Uterus (tissue), 3 donors: ENCODE measurements at regions not wholly inside any gene's neighbourhood (a gene's known extent, or its start where the extent isn't known, plus 50 kb on each side); places are given as distances from the start of the nearest gene placed in this dataset.
A peak's percentile ranks its signal among the peaks of the same experiment; 100 is the strongest.

ENCODE experiments used
- DNase-seq, 2 donors: peaks; one replicate each; pipeline ENCODE4 v3.0.0-alpha.2; 2019 to 2020
- H3K27ac ChIP-seq, 2 donors: fragments of 200-600 bp; sonication (generic); 1 replicate in 1 of 2; 2 replicates in 1 of 2; pipeline ENCODE4 v1.5.1; 2016 to 2018
- H3K27me3 ChIP-seq, 2 donors: fragments of 200-600 bp; sonication (generic); one replicate each; pipeline ENCODE4 v1.5.1; 2018 to 2019; ENCODE audit warnings: control low read depth in 1 of 2
- H3K36me3 ChIP-seq, 2 donors: fragments of 200-600 bp; sonication (generic); one replicate each; pipeline ENCODE4 v1.5.1; 2019; ENCODE audit warnings: control low read depth in 1 of 2
- H3K4me1 ChIP-seq, 2 donors: fragments of 200-600 bp; sonication (generic); one replicate each; pipeline ENCODE4 v1.5.1; 2018 to 2019; ENCODE audit warnings: control low read depth in 1 of 2
- H3K4me3 ChIP-seq, 2 donors: fragments of 200-600 bp; sonication (generic); 1 replicate in 1 of 2; 2 replicates in 1 of 2; pipeline ENCODE4 v1.5.1; 2018 to 2019; ENCODE audit warnings: mild to moderate bottlenecking in 1 of 2
- H3K9me3 ChIP-seq, 2 donors: fragments of 200-600 bp; sonication (generic); one replicate each; pipeline ENCODE4 v1.5.1; 2019; ENCODE audit warnings: control low read depth in 1 of 2
- POLR2A ChIP-seq, 2 donors: fragments of 450-650 bp; IDR thresholded peaks; one replicate each; pipeline ENCODE4 v1.6.1; 2016; ENCODE audit warnings: antibody characterized with exemption in 2 of 2, mild to moderate bottlenecking in 1 of 2, moderate library complexity in 1 of 2
- intact Hi-C: fragments of 100-400 bp; cut with DNase I; formaldehyde crosslinking; loops from one replicate; pipeline ENCODE4 v1.15.1; 2023; ENCODE audit warnings: low total_unique reads
- TF ChIP-seq, protein P1 (sequence below), 4 experiments: fragments of 200-600 bp in 2 of 4; fragments of 450-650 bp in 2 of 4; sonication (generic) in 2 of 4; IDR thresholded peaks; one replicate each; pipeline ENCODE4 v1.5.1; 2016 to 2019; ENCODE audit warnings: antibody characterized with exemption in 4 of 4, mild to moderate bottlenecking in 2 of 4, moderate library complexity in 1 of 4
- donor health status: DM: yes; HTN: yes; CAD: no.

DNA sequence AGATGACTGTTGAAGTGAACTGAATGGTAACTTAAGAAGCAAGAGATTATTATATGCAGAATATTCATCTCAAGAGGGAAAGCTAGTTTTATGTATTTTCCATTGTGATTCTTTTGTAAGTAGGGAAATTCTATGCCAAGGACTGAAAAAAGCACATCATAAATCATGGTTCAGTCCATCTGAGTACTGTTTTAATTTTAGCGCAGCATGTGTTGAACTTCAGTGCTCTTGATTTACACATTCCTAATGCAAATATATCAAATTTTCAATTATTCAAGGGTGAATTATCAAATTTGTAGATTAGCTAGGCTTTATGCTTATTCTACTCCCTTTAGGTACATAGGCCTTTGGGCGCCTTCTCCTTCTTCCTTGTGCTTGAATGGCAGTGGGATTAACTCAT lies 50.3 kb upstream of the TCF12 start:
- no peak overlapping the region for H3K4me3 ChIP-seq
- TF ChIP-seq, protein P1, sequence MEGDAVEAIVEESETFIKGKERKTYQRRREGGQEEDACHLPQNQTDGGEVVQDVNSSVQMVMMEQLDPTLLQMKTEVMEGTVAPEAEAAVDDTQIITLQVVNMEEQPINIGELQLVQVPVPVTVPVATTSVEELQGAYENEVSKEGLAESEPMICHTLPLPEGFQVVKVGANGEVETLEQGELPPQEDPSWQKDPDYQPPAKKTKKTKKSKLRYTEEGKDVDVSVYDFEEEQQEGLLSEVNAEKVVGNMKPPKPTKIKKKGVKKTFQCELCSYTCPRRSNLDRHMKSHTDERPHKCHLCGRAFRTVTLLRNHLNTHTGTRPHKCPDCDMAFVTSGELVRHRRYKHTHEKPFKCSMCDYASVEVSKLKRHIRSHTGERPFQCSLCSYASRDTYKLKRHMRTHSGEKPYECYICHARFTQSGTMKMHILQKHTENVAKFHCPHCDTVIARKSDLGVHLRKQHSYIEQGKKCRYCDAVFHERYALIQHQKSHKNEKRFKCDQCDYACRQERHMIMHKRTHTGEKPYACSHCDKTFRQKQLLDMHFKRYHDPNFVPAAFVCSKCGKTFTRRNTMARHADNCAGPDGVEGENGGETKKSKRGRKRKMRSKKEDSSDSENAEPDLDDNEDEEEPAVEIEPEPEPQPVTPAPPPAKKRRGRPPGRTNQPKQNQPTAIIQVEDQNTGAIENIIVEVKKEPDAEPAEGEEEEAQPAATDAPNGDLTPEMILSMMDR (IDR thresholded peaks at IDR 0.05): no peak
- no peak for TF ChIP-seq POLR2A (IDR thresholded peaks at IDR 0.05)
- no peaks in the 10 kb centered on the region for H3K4me1 ChIP-seq
- DNase-seq: no peak
- intact Hi-C loops: no loop called here
- no peaks in the 10 kb centered on the region for H3K9me3 ChIP-seq
- no peaks in the 10 kb centered on the region for H3K36me3 ChIP-seq
- H3K27me3 ChIP-seq: no peaks in the 10 kb centered on the region
- H3K27ac ChIP-seq: peak overlapping the region; percentile 11 to 13

DNA sequence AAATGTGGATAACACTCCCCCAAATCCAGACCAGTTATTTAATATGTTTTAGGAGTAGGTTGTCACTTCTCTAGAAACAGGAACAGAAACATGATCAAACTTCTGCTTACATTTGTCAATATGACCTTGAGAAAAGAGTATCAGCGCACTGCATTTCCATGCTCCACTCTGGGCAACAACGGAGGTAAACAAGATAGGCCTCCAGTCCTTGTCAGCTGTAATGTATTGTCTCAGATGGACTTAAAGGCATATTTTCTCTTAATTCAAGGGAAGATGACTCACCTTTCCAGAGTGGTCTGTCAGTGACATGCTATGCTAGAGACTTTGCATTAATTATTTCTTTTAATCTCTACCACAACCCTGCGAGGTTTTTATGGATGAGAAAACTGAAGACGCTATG lies 51.6 kb upstream of the TCF12 start:
- H3K36me3 ChIP-seq: no peaks in the 10 kb centered on the region
- no peak overlapping the region for H3K4me3 ChIP-seq
- H3K9me3 ChIP-seq: no peaks in the 10 kb centered on the region
- no peak for DNase-seq
- no peaks in the 10 kb centered on the region for H3K4me1 ChIP-seq
- TF ChIP-seq, protein P1 (IDR thresholded peaks at IDR 0.05): no peak
- TF ChIP-seq POLR2A (IDR thresholded peaks at IDR 0.05): no peak
- no peaks in the 10 kb centered on the region for H3K27me3 ChIP-seq
- intact Hi-C loops: no loop called here
- H3K27ac ChIP-seq: no peak overlapping the region

DNA sequence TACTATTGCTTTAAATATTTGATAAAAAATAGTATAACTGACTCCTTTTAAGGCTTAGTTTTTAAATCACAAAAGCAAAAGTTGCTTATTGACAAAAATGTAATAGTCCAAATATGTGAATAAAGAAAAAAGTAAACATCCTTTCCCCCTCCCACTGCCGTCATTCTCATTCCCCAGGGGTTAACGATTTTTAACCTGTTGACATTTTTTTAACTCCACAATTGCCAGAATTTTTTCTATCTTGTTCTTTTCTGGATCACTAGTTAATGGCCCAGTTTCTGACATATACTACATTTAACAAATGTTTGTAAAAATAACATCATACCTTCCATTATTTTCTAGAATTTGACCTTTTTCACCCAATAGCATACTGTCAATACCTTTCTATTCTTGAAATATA lies 60.6 kb upstream of the TCF12 start:
- Histone ChIP-seq H3K27me3 (no peaks in the 10 kb centered on the region), H3K36me3 (no peaks in the 10 kb centered on the region), H3K4me1 (no peaks in the 10 kb centered on the region), H3K4me3 (no peak overlapping the region), H3K27ac (no peak overlapping the region), H3K9me3 (no peaks in the 10 kb centered on the region)
- intact Hi-C loops: no loop called here
- no peak for DNase-seq
- TF ChIP-seq POLR2A (IDR thresholded peaks at IDR 0.05): no peak
- TF ChIP-seq, protein P1 (IDR thresholded peaks at IDR 0.05): no peak

DNA sequence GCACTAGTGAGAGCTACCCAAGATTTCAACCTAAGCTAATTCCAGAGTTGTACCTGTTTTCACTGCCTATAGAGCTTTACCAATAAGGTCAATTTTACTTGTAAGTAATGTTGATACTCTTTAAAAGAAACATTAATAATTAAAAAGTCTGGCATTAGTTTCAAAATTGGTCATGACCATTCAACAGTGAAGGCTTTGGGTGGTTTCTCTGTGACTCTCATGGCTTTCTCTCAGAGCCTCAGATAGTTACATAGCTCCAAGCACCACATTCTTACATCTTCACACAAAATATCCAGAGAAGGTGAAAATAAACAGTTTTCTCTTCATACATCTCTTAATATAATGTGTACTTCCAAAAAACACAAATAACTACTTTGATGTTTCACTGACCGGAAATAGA lies 61.5 kb upstream of the TCF12 start:
- no peaks in the 10 kb centered on the region for H3K27me3 ChIP-seq
- TF ChIP-seq, protein P1 (IDR thresholded peaks at IDR 0.05): no peak
- TF ChIP-seq POLR2A (IDR thresholded peaks at IDR 0.05): no peak
- no peak overlapping the region for H3K27ac ChIP-seq
- intact Hi-C loops: no loop called here
- H3K36me3 ChIP-seq: no peaks in the 10 kb centered on the region
- no peak for DNase-seq
- H3K4me1 ChIP-seq: no peaks in the 10 kb centered on the region
- H3K4me3 ChIP-seq: no peak overlapping the region
- no peaks in the 10 kb centered on the region for H3K9me3 ChIP-seq

DNA sequence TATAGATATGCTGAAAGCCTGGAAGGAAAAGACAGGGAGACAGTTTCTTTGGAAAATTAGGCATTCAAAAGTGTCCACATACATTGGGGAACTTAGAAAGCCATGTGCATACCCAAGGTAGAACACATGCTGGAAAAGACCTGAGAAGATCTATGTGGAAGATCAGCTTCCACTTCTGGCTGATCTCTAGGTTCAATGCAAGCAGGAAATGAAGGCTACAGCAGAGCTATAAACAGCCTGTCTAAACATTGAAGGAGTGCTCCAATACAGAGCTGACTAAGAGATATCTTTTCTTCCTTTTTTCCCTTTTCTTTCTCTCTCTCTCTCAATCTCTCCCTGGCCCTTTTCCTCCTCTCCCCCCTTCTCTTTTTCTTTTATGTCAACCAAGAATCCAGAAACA lies 73.6 kb upstream of the TCF12 start:
- H3K4me3 ChIP-seq: no peak overlapping the region
- H3K9me3 ChIP-seq: no peaks in the 10 kb centered on the region
- TF ChIP-seq, protein P1 (IDR thresholded peaks at IDR 0.05): no peak
- TF ChIP-seq POLR2A (IDR thresholded peaks at IDR 0.05): no peak
- H3K27ac ChIP-seq: no peak overlapping the region
- no peaks in the 10 kb centered on the region for H3K4me1 ChIP-seq
- no peaks in the 10 kb centered on the region for H3K36me3 ChIP-seq
- intact Hi-C loops: no loop called here
- DNase-seq: no peak
- H3K27me3 ChIP-seq: no peaks in the 10 kb centered on the region
